NB4 (cell line): ENCODE measurements at regions not wholly inside any gene's neighbourhood (a gene's known extent, or its start where the extent isn't known, plus 50 kb on each side); places are given as distances from the start of the nearest gene placed in this dataset.

Experiments used
- CTCF ChIP-seq: IDR thresholded peaks from one replicate; pipeline ENCODE4 v1.5.1; 2012; ENCODE audit warnings: low read depth, low read length
- POLR2A ChIP-seq: IDR thresholded peaks from 2 replicates; pipeline ENCODE4 v1.6.1; 2011; ENCODE audit warnings: mild to moderate bottlenecking; ENCODE audit not compliant: insufficient read length; ENCODE audit errors: extremely low read depth

- TF ChIP-seq CTCF (no peak), POLR2A (no peak)
Observed at GRCh38 chr6:16947375-16948015, 154.4 kb upstream of the STMND1 start.
